ENCODE measurements at regions not wholly inside any gene's neighbourhood (a gene's known extent, or its start where the extent isn't known, plus 50 kb on each side); places are given as distances from the start of the nearest gene placed in this dataset.

GRCh38 chr11:95306801-95307200 lies 75.8 kb upstream of the SESN3 start:
- TF ChIP-seq CTCF (IDR thresholded peaks at IDR 0.05), result no peak
- TF ChIP-seq POLR2AphosphoS5 (IDR thresholded peaks at IDR 0.05), result no peak

Data from transverse colon (tissue), 4 donors.